Natural killer cell (primary cell): ENCODE measurements at regions not wholly inside any gene's neighbourhood (a gene's known extent, or its start where the extent isn't known, plus 50 kb on each side); places are given as distances from the start of the nearest gene placed in this dataset.

Source experiments
- ATAC-seq, 3 donors: fragments of 150-1000 bp in 2 of 3; fragments of 200-7000 bp in 1 of 3; cut with Tn5 transposase; 1 replicate in 1 of 3; 2 replicates in 2 of 3; pipeline ENCODE4 v1.10.0; 2021; ENCODE audit warnings: mild to moderate bottlenecking in 2 of 3, moderate library complexity in 2 of 3
- DNase-seq, 2 donors: peaks; one replicate each; pipeline versions ENCODE4 v3.0.0 to v3.0.0-alpha.2; 2013 to 2021; ENCODE audit warnings: mixed read lengths in 1 of 2
- H3K27ac ChIP-seq: one replicate; pipeline ENCODE4 v1.5.1; 2013; ENCODE audit warnings: mild to moderate bottlenecking, low read length
- H3K27me3 ChIP-seq: one replicate; pipeline ENCODE4 v1.6.1; 2013; ENCODE audit warnings: low read length; ENCODE audit not compliant: control insufficient read depth, insufficient read depth
- H3K36me3 ChIP-seq: one replicate; pipeline ENCODE4 v1.6.1; 2013; ENCODE audit warnings: low read length; ENCODE audit not compliant: control insufficient read depth, insufficient read depth
- H3K4me1 ChIP-seq: one replicate; pipeline ENCODE4 v1.6.1; 2013; ENCODE audit warnings: low read length; ENCODE audit not compliant: control insufficient read depth, insufficient read depth
- H3K4me3 ChIP-seq: one replicate; pipeline ENCODE4 v1.5.1; 2013; ENCODE audit warnings: low read length
- H3K9me3 ChIP-seq: one replicate; pipeline ENCODE4 v1.6.1; 2013; ENCODE audit warnings: low read length; ENCODE audit not compliant: control insufficient read depth, insufficient read depth
- H3K27ac Mint-ChIP-seq, 2 donors: one replicate each; pipeline ENCODE4 v1.8.0; 2022; ENCODE audit warnings: mild to moderate bottlenecking in 2 of 2, mixed read lengths in 2 of 2, moderate library complexity in 1 of 2
- H3K27me3 Mint-ChIP-seq, 2 donors: one replicate each; pipeline ENCODE4 v1.8.0; 2022; ENCODE audit warnings: low read depth in 2 of 2, mixed read lengths in 2 of 2
- H3K36me3 Mint-ChIP-seq: one replicate; pipeline ENCODE4 v1.8.0; 2022; ENCODE audit warnings: mixed read lengths
- H3K4me1 Mint-ChIP-seq, 2 donors: one replicate each; pipeline ENCODE4 v1.8.0; 2022; ENCODE audit warnings: mixed read lengths in 2 of 2
- H3K4me3 Mint-ChIP-seq: one replicate; pipeline ENCODE4 v1.8.0; 2022; ENCODE audit warnings: mild to moderate bottlenecking, moderate library complexity, mixed read lengths
- H3K9me3 Mint-ChIP-seq, 2 donors: one replicate each; pipeline ENCODE4 v1.8.0; 2022; ENCODE audit warnings: mixed read lengths in 2 of 2
- CTCF ChIP-seq: fragments of 200-600 bp; IDR thresholded peaks from one replicate; pipeline ENCODE4 v1.8.0; 2022; ENCODE audit warnings: antibody characterized with exemption
- WGBS: methylation state at CpG from one replicate; pipeline ENCODE4 v1.1.7; 2013; ENCODE audit warnings: missing lambda C conversion rate; ENCODE audit not compliant: insufficient coverage; 5-methylcytosine and 5-hydroxymethylcytosine counted together
- intact Hi-C: fragments of 100-400 bp; cut with micrococcal nuclease; formaldehyde crosslinking; loops from one replicate; pipeline ENCODE4 v1.14.2; 2022

- no peak overlapping the region for H3K27ac ChIP-seq
- H3K4me1 ChIP-seq: no peaks in the 10 kb centered on the region
- WGBS: 90% methylated on average over 6 of the region's 6 CpGs
- DNase-seq (no peak), ATAC-seq (no peak)
- TF ChIP-seq CTCF: no peak
- Mint-ChIP-seq H3K27me3 (peaks cover 6 to 19% of the 10 kb centered on the region in 2 donors), H3K4me1 (no peaks in the 10 kb centered on the region), H3K27ac (no peak overlapping the region), H3K4me3 (no peak overlapping the region), H3K36me3 (no peaks in the 10 kb centered on the region), H3K9me3 (no peaks in the 10 kb centered on the region)
- H3K27me3 ChIP-seq: no peaks in the 10 kb centered on the region
- H3K4me3 ChIP-seq: no peak overlapping the region
- no peaks in the 10 kb centered on the region for H3K36me3 ChIP-seq
- H3K9me3 ChIP-seq: no peaks in the 10 kb centered on the region
- intact Hi-C loops: no loop called here
Observed at GRCh38 chr10:129108994-129109393, 358.0 kb upstream of the MGMT start.

- WGBS: 88% methylated on average over 10 of the region's 10 CpGs
- TF ChIP-seq CTCF: no peak
Observed at GRCh38 chr10:129110780-129111179, 356.3 kb upstream of the MGMT start.

GRCh38 chr10:129111922-129112321 is 355.1 kb upstream of the MGMT start:
- H3K9me3 Mint-ChIP-seq: no peaks in the 10 kb centered on the region
- no peaks in the 10 kb centered on the region for H3K36me3 ChIP-seq
- intact Hi-C loops: no loop called here
- H3K27me3 ChIP-seq: no peaks in the 10 kb centered on the region
- peaks cover 4 to 23% of the 10 kb centered on the region in 2 donors for H3K27me3 Mint-ChIP-seq
- H3K27ac Mint-ChIP-seq: no peak overlapping the region
- H3K4me3 ChIP-seq: no peak overlapping the region
- no peaks in the 10 kb centered on the region for H3K36me3 Mint-ChIP-seq
- TF ChIP-seq CTCF: no peak
- ATAC-seq (no peak), DNase-seq (no peak)
- 45% methylated on average over 6 of the region's 6 CpGs for WGBS
- no peak overlapping the region for H3K27ac ChIP-seq
- H3K4me1 ChIP-seq: no peaks in the 10 kb centered on the region
- H3K4me1 Mint-ChIP-seq: no peaks in the 10 kb centered on the region
- no peaks in the 10 kb centered on the region for H3K9me3 ChIP-seq
- H3K4me3 Mint-ChIP-seq: no peak overlapping the region

More at GRCh38 chr10:129110780-129111179, 356.3 kb upstream of the MGMT start:
- Histone ChIP-seq H3K4me3 (no peak overlapping the region), H3K9me3 (no peaks in the 10 kb centered on the region), H3K4me1 (no peaks in the 10 kb centered on the region), H3K36me3 (no peaks in the 10 kb centered on the region), H3K27me3 (no peaks in the 10 kb centered on the region), H3K27ac (no peak overlapping the region)
- no peaks in the 10 kb centered on the region for H3K4me1 Mint-ChIP-seq
- H3K4me3 Mint-ChIP-seq: no peak overlapping the region
- H3K9me3 Mint-ChIP-seq: no peaks in the 10 kb centered on the region
- no peaks in the 10 kb centered on the region for H3K36me3 Mint-ChIP-seq
- H3K27me3 Mint-ChIP-seq: peaks cover 6 to 19% of the 10 kb centered on the region in 2 donors
- intact Hi-C loops: no loop called here
- no peak overlapping the region for H3K27ac Mint-ChIP-seq
- no peak for DNase-seq
- no peak for ATAC-seq

GRCh38 chr10:129114588-129114987 is 352.5 kb upstream of the MGMT start:
- no peak for TF ChIP-seq CTCF
- no peaks in the 10 kb centered on the region for H3K36me3 Mint-ChIP-seq
- no peak overlapping the region for H3K4me3 Mint-ChIP-seq
- DNase-seq (no peak), ATAC-seq (no peak)
- H3K9me3 Mint-ChIP-seq: no peaks in the 10 kb centered on the region
- no peaks in the 10 kb centered on the region for H3K9me3 ChIP-seq
- 79% methylated on average over 10 of the region's 10 CpGs for WGBS
- H3K27ac Mint-ChIP-seq: no peak overlapping the region
- H3K4me3 ChIP-seq: no peak overlapping the region
- no peak overlapping the region for H3K27ac ChIP-seq
- no peaks in the 10 kb centered on the region for H3K27me3 ChIP-seq
- H3K4me1 Mint-ChIP-seq: no peaks in the 10 kb centered on the region
- H3K27me3 Mint-ChIP-seq: peaks cover 3 to 9% of the 10 kb centered on the region in 2 donors
- no peaks in the 10 kb centered on the region for H3K36me3 ChIP-seq
- intact Hi-C loops: no loop called here
- H3K4me1 ChIP-seq: no peaks in the 10 kb centered on the region
